K562 (cell line): ENCODE measurements at regions not wholly inside any gene's neighbourhood (a gene's known extent, or its start where the extent isn't known, plus 50 kb on each side); places are given as distances from the start of the nearest gene placed in this dataset.

Experiments used
- ATAC-seq: fragments of 200-7000 bp; cut with Tn5 transposase; 3 replicates; pipeline ENCODE4 v1.9.1; 2020; ENCODE audit warnings: moderate library complexity
- BruUV-seq: library from RNA; stranded (reverse); fragments of 400-500 nt; replicated peaks from 2 replicates; lab custom pipeline; 2021; lab: Mats Ljungman, UMichigan
- CTCF ChIA-PET: fragments of 300-600 bp; formaldehyde crosslinking; extraction: SDS; loops from one replicate; lab custom pipeline; 2021; ENCODE audit warnings: low intra/inter-chr PET ratio; lab: Yijun Ruan, JAX
- POLR2A ChIA-PET: fragments of 300-600, 350-650 bp; sonication (Branson Sonifier 250); formaldehyde crosslinking; extraction: SDS; loops from one replicate; lab custom pipeline; 2021; ENCODE audit warnings: antibody characterized with exemption, inconsistent platforms; lab: Yijun Ruan, JAX
- DNase-seq, 4 experiments: peaks; one replicate each; pipeline versions ENCODE4 v3.0.0 to v3.0.0-alpha.2; 2011 to 2018; ENCODE audit warnings: low spot score in 3 of 4, mixed read lengths in 3 of 4; ENCODE audit errors: extremely low read depth in 1 of 4
- FAIRE-seq: peaks from 2 replicates; lab custom pipeline; 2011; peaks lifted over from hg19 to GRCh38; lab: Jason Lieb, UNC
- H2AFZ ChIP-seq: 2 replicates; pipeline ENCODE4 v1.6.0; 2011; ENCODE audit warnings: low read depth, low read length, control low read depth, inconsistent platforms
- H3K27ac ChIP-seq: fragments of 200-600 bp; 3 replicates; pipeline ENCODE4 v1.8.0; 2011; ENCODE audit warnings: low read depth, mild to moderate bottlenecking, control low read depth, inconsistent platforms, low read length, moderate library complexity, mixed read lengths; ENCODE audit errors: extremely low read depth
- H3K27me3 ChIP-seq, 2 experiments: fragments of 300-600 bp in 1 of 2; 2 replicates in 1 of 2; 3 replicates in 1 of 2; pipeline versions ENCODE4 v1.6.0 to v1.8.0; 2011; ENCODE audit warnings: inconsistent platforms in 2 of 2, low read length in 2 of 2, mild to moderate bottlenecking in 1 of 2, mixed read lengths in 1 of 2, moderate library complexity in 1 of 2; ENCODE audit not compliant: control insufficient read depth in 2 of 2, insufficient read depth in 2 of 2
- H3K36me3 ChIP-seq: fragments of 300-600 bp; 3 replicates; pipeline ENCODE4 v1.8.0; 2011; ENCODE audit warnings: mild to moderate bottlenecking, low read length, inconsistent platforms; ENCODE audit not compliant: control insufficient read depth, insufficient read depth
- H3K4me1 ChIP-seq, 2 experiments: fragments of 200-600 bp in 1 of 2; replicated peaks in 1 of 2; 2 replicates in 1 of 2; 3 replicates in 1 of 2; pipeline versions ENCODE4 v1.5.1 to v1.8.0; 2011; ENCODE audit warnings: inconsistent platforms in 2 of 2, low read length in 2 of 2, mild to moderate bottlenecking in 1 of 2, mixed read lengths in 1 of 2, moderate library complexity in 1 of 2; ENCODE audit not compliant: control insufficient read depth in 2 of 2, insufficient read depth in 2 of 2
- H3K4me2 ChIP-seq: 2 replicates; pipeline ENCODE4 v1.6.1; 2011; ENCODE audit warnings: low read length, control low read depth, inconsistent platforms, mixed read lengths; ENCODE audit not compliant: insufficient read depth
- H3K4me3 ChIP-seq: fragments of 200-600 bp; sonication (generic), shearing (Covaris generic); 2 replicates; pipeline ENCODE4 v1.5.1; 2016; ENCODE audit warnings: control low read depth, inconsistent platforms
- H3K79me2 ChIP-seq: fragments of 200-600 bp; 3 replicates; pipeline ENCODE4 v1.8.0; 2011; ENCODE audit warnings: low read length, inconsistent platforms; ENCODE audit not compliant: control insufficient read depth, insufficient read depth
- H3K9ac ChIP-seq, 2 experiments: 2 replicates each; pipeline versions ENCODE4 v1.6.0 to v1.6.1; 2011; ENCODE audit warnings: low read depth in 2 of 2, low read length in 2 of 2, control low read depth in 1 of 2, inconsistent platforms in 1 of 2, mild to moderate bottlenecking in 1 of 2, mixed read lengths in 1 of 2; ENCODE audit not compliant: insufficient read depth in 1 of 2
- H3K9me1 ChIP-seq: one replicate; pipeline ENCODE4 v1.6.0; 2011; ENCODE audit warnings: inconsistent platforms, mild to moderate bottlenecking, low read length, moderate library complexity; ENCODE audit not compliant: control insufficient read depth, insufficient read depth
- H3K9me3 ChIP-seq: replicated peaks from 2 replicates; pipeline ENCODE4 v1.5.1; 2011; ENCODE audit warnings: low read depth, low read length, inconsistent platforms; ENCODE audit not compliant: control insufficient read depth, insufficient read depth
- H4K20me1 ChIP-seq: replicated peaks from 2 replicates; pipeline ENCODE4 v1.6.1; 2011; ENCODE audit warnings: low read length, inconsistent platforms, mixed read lengths; ENCODE audit not compliant: control insufficient read depth, insufficient read depth
- AFF1 ChIP-seq, 2 experiments: fragments of 450-650 bp; IDR thresholded peaks; 2 replicates each; pipeline ENCODE4 v1.6.1; 2018; ENCODE audit warnings: mild to moderate bottlenecking in 2 of 2, low read depth in 1 of 2; ENCODE audit not compliant: partially characterized antibody in 2 of 2
- GATA2 ChIP-seq: sonication (generic); formaldehyde crosslinking; IDR thresholded peaks from 2 replicates; pipeline ENCODE4 v1.4.0; 2020; ENCODE audit warnings: mild to moderate bottlenecking, missing genetic modification reagents
- LARP7 ChIP-seq: fragments of 450-650 bp; IDR thresholded peaks from 2 replicates; pipeline ENCODE4 v1.6.1; 2016
- TEAD2 ChIP-seq: fragments of 450-650 bp; IDR thresholded peaks from 2 replicates; pipeline ENCODE4 v1.6.1; 2016; ENCODE audit warnings: missing genetic modification characterization, control low read depth, missing compliant biosample characterization
- ZFP36 ChIP-seq: fragments of 150-350 bp; IDR thresholded peaks from 2 replicates; pipeline ENCODE4 v1.6.1; 2018; ENCODE audit warnings: low read length, low read depth; ENCODE audit not compliant: partially characterized antibody
- ZNF431 ChIP-seq: sonication (generic); formaldehyde crosslinking; IDR thresholded peaks from 2 replicates; pipeline ENCODE4 v1.8.0; 2022; ENCODE audit warnings: mild to moderate bottlenecking, missing genetic modification reagents
- WGBS: fragments of 100-300 bp; shearing (Covaris generic); methylation state at CpG from one replicate; pipeline ENCODE4 v1.1.6; 2016; ENCODE audit warnings: low coverage, mixed read lengths; ENCODE audit not compliant: insufficient coverage; ENCODE audit errors: missing lambda C conversion rate; 5-methylcytosine and 5-hydroxymethylcytosine counted together
- in situ Hi-C: fragments of 300-500 bp; cut with MboI; formaldehyde crosslinking; loops from 4 replicates; pipeline ENCODE4 v1.15.0; 2018; ENCODE audit warnings: inconsistent platforms, mixed read lengths
- intact Hi-C: fragments of 100-400 bp; cut with micrococcal nuclease; formaldehyde crosslinking; loops from 2 replicates; pipeline ENCODE4 v1.14.2; 2022
- TF ChIP-seq, protein P1 (sequence below): fragments of 250-450 bp; sonication (Bioruptor Pico); IDR thresholded peaks from 2 replicates; pipeline ENCODE4 v1.8.0; 2022; ENCODE audit warnings: inconsistent platforms

DNA sequence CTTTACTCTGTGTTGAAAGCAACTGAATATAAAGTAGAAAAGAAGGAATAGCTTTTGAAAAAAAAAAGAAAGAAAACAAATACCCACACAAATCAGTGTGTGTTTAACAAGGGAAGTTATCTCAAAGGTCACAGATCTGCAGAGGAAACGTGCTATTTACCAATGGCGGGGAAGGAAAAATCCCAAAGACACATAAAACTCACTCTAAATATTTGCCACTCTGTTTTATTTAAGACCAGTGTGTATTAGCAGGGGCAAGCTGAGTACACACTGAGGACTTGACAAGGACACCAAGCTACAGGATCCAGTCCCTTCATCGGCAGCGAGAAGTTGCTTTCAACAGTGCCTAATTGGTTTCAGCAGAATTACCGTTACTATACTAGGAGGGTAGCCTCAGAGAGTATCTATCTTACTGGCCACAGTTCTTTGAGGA is 252.5 kb downstream of the DEPDC1B start:
- DNase-seq (no peak), FAIRE-seq (no peak), ATAC-seq (no peak)
- intact Hi-C loops (no loop called here), in situ Hi-C loops (no loop called here)
- no peak for TF ChIP-seq ZFP36
- no peak for TF ChIP-seq GATA2 (CRISPR knock-in tag)
- no peak for TF ChIP-seq ZNF431
- no peak for TF ChIP-seq LARP7
- TF ChIP-seq AFF1 (IDR thresholded peaks at IDR 0.05; ENCODE audit: low read depth in 1 of 2, partially characterized antibody in 2 of 2) = no peak
- TF ChIP-seq, protein P1, sequence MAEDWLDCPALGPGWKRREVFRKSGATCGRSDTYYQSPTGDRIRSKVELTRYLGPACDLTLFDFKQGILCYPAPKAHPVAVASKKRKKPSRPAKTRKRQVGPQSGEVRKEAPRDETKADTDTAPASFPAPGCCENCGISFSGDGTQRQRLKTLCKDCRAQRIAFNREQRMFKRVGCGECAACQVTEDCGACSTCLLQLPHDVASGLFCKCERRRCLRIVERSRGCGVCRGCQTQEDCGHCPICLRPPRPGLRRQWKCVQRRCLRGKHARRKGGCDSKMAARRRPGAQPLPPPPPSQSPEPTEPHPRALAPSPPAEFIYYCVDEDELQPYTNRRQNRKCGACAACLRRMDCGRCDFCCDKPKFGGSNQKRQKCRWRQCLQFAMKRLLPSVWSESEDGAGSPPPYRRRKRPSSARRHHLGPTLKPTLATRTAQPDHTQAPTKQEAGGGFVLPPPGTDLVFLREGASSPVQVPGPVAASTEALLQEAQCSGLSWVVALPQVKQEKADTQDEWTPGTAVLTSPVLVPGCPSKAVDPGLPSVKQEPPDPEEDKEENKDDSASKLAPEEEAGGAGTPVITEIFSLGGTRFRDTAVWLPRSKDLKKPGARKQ = no peak
- TF ChIP-seq TEAD2 (tag) = no peak
- Histone ChIP-seq H3K9me1 (no peaks in the 10 kb centered on the region), H3K4me3 (no peak overlapping the region), H3K36me3 (no peaks in the 10 kb centered on the region), H3K27ac (no peak overlapping the region), H3K27me3 (no peaks in the 10 kb centered on the region), H2AFZ (no peak overlapping the region), H3K9me3 (no peaks in the 10 kb centered on the region), H3K4me2 (no peak overlapping the region), H3K79me2 (no peaks in the 10 kb centered on the region), H3K4me1 (no peaks in the 10 kb centered on the region), H3K9ac (no peak overlapping the region), H4K20me1 (no peaks in the 10 kb centered on the region)
- ChIA-PET CTCF (no interaction called here), POLR2A (no interaction called here)
- 3% methylated on average over 5 of the region's 5 CpGs for WGBS
- no TSS peak for BruUV-seq
